NCI-H446 treated with DMSO at 0.1 percent for 48 hours (cell line): ENCODE measurements at regions not wholly inside any gene's neighbourhood (a gene's known extent, or its start where the extent isn't known, plus 50 kb on each side); places are given as distances from the start of the nearest gene placed in this dataset.
"Not testable (repeated sequence)": the region's sequence is repeated elsewhere in the genome, so short reads cannot be mapped to it uniquely, and the experiment has no call there.

Experiments used
- DNase-seq: peaks from one replicate; lab custom pipeline; 2025; lab: John Stamatoyannopoulos, UW

DNA sequence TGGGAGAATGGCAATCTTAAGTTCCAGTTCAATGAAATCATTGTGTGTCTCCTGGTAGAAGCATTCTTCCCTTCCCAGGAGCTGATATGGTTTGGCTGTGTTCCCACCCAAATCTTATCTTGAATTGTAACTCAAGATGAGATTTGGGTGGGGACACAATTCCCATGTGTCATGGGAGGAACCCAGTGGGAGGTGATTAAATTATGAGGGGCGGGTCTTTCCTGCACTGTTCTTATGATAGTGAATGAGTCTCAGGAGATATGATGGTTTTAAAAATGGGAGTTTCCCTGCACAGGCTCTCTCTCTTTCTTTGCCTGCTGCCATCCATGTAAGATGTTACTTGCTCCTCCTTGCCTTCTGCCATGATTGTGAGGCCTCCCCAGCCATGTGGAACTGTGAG is 108.3 kb upstream of the RUNX1 start:
- not testable (repeated sequence) for DNase-seq

- DNase-seq: no peak
These were observed 107.5 kb upstream of the RUNX1 start for GRCh38 chr21:35156293-35157278.

GRCh38 chr21:35154788-35155187 is 105.7 kb upstream of the RUNX1 start:
- no peak for DNase-seq

GRCh38 chr21:35153671-35154070 is 104.6 kb upstream of the RUNX1 start:
- DNase-seq: no peak

- no peak for DNase-seq
These were observed 101.6 kb upstream of the RUNX1 start for GRCh38 chr21:35150562-35151226.

DNA sequence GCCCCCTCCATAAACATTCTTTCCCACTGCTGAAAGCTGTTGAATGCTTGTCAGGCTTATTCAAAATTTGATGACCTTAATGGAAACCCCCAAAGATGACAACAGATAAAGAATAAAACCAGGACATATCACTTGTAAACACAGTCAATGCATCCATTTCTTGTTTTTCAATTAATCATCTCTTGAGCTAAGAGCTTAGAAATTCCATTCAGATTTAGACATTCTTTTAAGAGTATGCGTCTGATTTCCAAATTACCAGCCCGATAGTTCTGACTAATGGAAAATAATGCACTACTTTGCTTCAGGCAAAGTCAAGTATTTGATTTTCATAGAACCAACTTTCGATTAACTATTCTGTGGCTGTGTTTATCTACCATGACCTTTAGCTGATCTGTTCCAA is 100.6 kb upstream of the RUNX1 start:
- DNase-seq: no peak

- no peak for DNase-seq
These were observed 98.3 kb upstream of the RUNX1 start for GRCh38 chr21:35147439-35147838.

GRCh38 chr21:35145626-35146233 is 96.6 kb upstream of the RUNX1 start:
- DNase-seq: no peak

- DNase-seq: no peak
These were observed 95.9 kb upstream of the RUNX1 start for GRCh38 chr21:35144978-35145377.

DNA sequence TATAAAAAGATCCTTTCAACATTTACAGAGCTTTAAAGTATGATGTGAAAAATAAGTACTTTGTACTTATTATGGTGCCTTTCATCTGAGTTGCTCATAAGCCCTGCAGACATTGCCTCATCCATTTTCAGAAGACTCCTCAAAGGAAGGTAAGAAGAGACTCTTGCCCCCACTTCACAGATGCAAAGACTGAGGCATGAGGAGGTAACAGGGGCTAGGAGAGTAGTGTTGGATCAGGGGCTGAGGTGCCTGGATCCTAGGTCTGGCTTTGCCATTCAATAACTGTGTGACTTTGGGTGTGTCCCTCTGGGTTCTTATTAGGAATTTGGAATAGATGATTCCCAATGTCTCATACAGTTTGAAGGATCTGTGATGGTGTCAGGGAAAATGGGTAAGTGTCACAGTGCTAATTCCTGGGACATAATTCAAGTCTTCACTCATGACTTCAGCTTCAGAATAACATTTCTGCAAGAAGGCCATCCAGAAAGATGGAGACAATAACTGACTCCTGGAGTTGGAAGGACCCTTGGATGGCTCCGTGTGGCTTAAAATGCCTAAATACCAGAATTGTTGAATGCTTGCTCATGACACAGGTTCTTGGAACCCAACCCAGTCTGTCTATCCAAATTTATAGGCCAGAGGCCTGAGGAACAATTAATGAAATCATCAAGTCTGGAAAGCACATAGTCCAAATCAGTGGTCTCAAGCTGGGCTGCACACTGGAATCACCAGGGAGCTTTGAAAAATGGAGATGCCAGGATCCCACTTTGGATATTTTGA is 93.1 kb upstream of the RUNX1 start:
- DNase-seq: no peak

DNA sequence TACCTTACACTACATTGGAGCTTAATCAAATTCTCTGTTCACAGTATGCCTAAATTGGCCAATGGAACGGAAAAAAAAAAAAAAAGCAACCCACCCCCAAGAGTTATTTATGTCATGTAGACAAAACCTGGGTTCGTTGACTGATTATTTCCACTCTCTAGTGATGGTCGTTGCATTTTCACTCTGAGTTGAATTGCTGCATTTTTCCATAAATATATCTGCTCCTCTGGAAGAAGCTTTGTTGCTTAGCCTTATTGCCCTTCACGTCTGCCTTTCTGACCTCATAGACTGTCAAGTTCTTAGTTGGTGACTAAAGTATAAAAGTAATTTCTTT is 90.2 kb upstream of the RUNX1 start:
- DNase-seq: no peak

GRCh38 chr21:35138665-35139381 is 89.7 kb upstream of the RUNX1 start:
- no peak for DNase-seq

DNA sequence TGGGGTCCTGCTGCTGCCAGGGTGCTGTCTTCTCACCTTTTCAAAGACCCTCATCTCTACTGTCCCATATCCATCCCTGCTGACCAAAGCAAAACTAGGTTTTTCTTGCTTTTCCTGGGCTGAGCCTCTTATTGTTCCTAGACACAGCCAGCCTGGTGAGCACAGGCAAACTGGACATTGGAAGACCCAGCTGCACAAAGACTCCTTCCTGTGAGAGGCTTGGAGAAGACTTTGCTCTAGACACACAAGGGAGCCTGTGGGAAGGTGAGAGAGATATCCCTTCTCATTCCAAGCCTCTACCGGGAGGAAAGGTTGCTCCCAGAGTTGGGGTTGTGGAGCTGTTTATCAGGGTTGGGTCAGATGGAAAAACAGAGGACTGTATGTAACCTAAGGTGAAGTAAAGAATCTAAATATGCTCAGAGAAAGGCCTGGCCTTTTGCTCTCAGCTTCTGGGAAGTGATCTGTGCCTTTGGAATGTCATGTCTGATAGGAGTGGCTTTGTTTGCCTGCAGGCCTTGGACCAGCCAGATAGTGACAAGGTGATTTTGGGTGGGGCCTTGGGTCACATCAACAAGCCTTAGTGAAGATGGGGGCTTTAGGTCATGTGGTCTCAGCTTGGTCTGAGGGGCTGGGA is 87.6 kb upstream of the RUNX1 start:
- DNase-seq: no peak

DNA sequence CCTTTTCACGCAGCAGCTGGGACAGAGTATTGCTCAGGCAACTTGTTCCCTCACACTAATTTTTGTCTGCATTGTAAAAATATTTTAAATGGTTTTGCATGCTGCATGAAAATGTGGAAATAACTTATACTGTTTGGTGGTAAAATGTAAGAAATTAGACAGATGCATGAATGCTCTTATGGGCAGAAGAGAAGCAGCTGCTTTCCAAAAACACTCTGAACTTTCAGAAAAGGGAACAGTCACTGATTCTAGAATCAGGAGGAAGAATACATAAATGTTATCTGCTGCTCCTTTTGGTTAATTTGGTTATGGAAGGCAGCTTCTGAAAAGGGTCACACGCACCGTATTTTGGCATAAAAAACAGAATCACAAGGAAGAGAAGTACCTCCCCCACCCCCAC is 87.0 kb upstream of the RUNX1 start:
- DNase-seq: no peak

DNA sequence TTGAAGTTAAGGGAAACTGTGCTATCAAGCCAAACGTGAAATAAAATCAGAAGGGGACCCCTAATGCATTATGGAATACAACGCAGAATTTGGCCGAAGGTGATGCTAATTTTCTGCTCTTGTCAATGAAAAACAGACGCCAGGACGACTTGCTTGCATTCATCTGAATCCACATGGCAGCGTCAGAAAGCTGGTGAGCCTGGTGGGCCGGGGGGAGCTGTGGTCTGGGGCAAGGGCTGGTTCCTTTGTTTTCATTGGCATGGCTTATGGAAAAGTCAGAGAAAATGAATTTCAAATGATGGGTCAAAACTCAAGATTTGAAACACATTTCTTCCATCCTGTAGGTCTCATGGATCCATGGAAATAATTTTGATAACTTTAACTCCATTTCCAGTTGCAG is 86.4 kb upstream of the RUNX1 start:
- no peak for DNase-seq

DNA sequence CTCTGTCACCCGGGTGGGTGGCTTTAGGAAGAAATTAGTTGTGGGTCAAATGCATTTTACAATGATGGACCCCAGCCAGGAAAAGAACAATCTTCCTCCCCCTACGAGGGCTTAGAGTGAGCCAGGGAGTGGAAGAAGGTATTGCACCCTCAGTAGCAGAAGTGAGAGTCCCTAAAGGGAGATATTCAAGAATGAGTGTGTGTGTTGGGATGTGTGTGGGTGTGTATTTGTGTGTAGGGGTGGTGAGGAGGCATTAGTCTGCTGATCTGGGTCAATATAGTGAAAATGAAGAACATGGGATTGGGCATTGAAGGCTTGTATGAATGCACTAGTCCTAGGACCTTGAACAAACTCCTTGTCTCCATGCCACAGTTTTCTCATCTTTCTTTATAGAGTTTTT is 85.2 kb upstream of the RUNX1 start:
- DNase-seq: no peak

- no peak for DNase-seq
These were observed 79.4 kb upstream of the RUNX1 start for GRCh38 chr21:35128536-35128935.

DNA sequence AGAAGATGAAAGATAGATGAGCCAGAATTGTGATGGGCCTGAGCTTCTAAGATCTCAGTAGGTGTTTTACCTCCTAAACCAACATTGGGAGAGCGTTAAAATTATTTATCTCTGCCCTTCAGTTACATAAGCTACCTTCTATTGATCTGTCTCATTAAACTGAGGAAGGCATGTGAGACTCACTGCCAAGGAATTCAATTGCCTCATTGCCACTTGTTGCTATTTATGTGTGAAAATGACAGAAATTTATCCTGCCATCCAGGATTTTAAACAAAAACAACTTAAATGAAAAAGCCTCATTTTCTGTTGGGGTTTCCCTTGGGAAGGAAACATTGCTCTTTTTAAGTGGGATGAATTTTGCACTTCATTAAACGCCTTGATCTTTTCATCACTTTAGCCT is 78.7 kb upstream of the RUNX1 start:
- DNase-seq: no peak

- DNase-seq: no peak
These were observed 77.9 kb upstream of the RUNX1 start for GRCh38 chr21:35127026-35127425.

DNA sequence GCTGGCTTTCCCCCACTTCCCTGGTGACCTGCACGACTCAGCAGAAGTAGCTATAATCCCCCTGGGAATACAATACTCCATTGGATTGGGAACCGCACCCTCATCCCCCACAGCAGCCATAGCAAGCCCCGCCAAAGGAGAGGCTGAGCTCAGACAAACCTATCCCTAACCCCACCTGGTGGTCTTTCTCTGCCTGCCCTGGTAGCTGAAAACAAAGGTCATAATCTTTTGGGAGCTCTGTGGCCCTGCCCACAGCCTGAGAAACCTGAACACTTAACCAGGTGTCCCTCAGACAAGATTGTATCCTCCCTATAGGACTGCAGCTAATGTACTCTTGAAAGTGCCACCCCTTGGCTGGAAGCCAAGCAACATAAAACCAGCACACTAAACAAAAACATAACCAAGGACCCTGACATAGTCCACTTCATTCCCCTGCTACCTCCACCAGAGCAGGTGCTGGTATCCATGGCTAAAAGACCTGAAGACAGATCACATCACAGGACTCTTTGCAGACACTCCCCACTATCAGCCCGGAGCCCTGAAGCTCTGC is 71.6 kb upstream of the RUNX1 start:
- DNase-seq: no peak

DNA sequence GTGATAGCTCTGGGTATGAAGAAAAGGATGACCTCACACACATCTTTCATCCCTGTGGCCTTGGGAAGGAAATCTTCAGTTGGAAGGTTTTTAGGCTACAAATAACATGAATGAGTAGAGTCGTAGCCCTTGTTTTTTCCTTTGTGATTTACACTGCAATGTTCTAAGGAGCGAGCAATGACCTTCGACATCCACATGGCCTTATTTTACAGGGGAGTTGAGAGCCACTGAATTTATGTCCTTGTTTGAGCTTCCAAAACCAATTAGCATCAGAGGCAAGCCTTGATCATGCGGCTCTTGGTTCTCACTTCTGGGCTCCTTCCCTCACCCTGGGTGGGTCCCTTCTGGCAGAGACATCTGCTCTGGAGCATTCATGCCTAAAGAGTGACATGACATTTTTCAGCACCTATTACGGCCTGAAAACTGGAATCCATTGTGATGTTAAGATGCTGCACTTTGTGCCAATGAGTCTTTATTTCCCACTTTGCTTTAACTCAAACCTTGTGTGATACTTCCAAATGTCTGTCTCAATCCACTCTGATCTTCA is 70.5 kb upstream of the RUNX1 start:
- DNase-seq: no peak
